ENCODE measurements at regions not wholly inside any gene's neighbourhood (a gene's known extent, or its start where the extent isn't known, plus 50 kb on each side); places are given as distances from the start of the nearest gene placed in this dataset.
"Not testable (repeated sequence)": the region's sequence is repeated elsewhere in the genome, so short reads cannot be mapped to it uniquely, and the experiment has no call there.

DNA sequence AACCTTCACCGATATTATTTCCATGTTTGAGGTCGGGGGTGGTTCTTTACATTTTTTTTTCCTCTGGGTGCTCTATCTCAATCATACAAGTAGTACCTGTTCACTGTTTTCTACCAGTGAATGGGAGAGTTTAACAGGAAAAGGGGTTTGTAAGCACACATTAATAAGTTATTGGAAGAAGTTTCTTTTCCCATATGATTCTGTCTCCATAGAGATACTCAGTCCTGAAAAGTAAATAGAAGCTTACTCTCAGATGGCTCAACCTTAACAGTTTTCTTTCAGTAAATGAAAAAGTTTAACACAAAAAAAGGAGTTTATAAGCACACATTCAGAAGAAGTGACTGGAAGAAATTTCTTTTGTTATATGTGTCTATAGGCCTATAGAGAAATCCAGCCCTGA lies 995.6 kb upstream of the SLC39A10 start:
- DNase-seq (no peak), ATAC-seq (ENCODE audit: low read depth) (no peak)
- Mint-ChIP-seq H3K4me1 (no peaks in the 10 kb centered on the region), H3K27ac (no peak overlapping the region), H3K9me3 (no peaks in the 10 kb centered on the region), H3K36me3 (ENCODE audit: low read depth) (no peaks in the 10 kb centered on the region), H3K4me3 (no peak overlapping the region), H3K27me3 (no peaks in the 10 kb centered on the region)
- ChIA-PET CTCF (no interaction called here), POLR2A (no interaction called here)
- intact Hi-C loops (cut with micrococcal nuclease) = no loop called here
- TF ChIP-seq, protein P1, sequence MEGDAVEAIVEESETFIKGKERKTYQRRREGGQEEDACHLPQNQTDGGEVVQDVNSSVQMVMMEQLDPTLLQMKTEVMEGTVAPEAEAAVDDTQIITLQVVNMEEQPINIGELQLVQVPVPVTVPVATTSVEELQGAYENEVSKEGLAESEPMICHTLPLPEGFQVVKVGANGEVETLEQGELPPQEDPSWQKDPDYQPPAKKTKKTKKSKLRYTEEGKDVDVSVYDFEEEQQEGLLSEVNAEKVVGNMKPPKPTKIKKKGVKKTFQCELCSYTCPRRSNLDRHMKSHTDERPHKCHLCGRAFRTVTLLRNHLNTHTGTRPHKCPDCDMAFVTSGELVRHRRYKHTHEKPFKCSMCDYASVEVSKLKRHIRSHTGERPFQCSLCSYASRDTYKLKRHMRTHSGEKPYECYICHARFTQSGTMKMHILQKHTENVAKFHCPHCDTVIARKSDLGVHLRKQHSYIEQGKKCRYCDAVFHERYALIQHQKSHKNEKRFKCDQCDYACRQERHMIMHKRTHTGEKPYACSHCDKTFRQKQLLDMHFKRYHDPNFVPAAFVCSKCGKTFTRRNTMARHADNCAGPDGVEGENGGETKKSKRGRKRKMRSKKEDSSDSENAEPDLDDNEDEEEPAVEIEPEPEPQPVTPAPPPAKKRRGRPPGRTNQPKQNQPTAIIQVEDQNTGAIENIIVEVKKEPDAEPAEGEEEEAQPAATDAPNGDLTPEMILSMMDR (IDR thresholded peaks at IDR 0.05) = no peak

DNA sequence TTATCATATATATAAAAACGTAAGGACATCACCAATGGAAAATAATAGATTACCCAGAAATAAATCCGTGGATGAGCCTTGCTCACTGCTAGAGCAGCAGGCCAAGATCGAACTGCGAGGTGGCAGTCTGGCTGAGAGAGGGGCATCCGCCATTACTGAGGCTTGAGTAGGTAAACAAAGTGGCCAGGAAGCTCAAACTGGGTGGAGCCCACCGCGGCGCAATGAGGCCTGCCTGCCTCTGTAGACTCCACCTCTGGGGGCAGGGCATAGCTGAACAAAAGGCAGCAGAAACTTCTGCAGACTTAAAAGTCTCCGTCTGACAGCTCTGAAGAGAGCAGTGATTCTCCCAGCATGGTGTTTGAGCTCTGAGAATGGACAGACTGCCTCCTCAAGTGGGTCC lies 1018.0 kb upstream of the SLC39A10 start:
- not testable (repeated sequence) for ATAC-seq (ENCODE audit: low read depth)

GRCh38 chr2:194621945-194622344 lies 1035.1 kb upstream of the SLC39A10 start:
- H3K9me3 Mint-ChIP-seq = peaks cover 2% of the 10 kb centered on the region
- ChIA-PET CTCF (no interaction called here), POLR2A (no interaction called here)
- H3K27me3 Mint-ChIP-seq = no peaks in the 10 kb centered on the region
- ATAC-seq (ENCODE audit: low read depth) (no peak), DNase-seq (no peak)
- H3K4me3 Mint-ChIP-seq = no peak overlapping the region
- TF ChIP-seq, protein P1 (IDR thresholded peaks at IDR 0.05) = no peak
- H3K27ac Mint-ChIP-seq = no peak overlapping the region
- intact Hi-C loops (cut with micrococcal nuclease) = no loop called here
- no peaks in the 10 kb centered on the region for H3K36me3 Mint-ChIP-seq (ENCODE audit: low read depth)
- H3K4me1 Mint-ChIP-seq = no peaks in the 10 kb centered on the region

More for the DNA sequence above, 1018.0 kb upstream of the SLC39A10 start:
- H3K27ac Mint-ChIP-seq; H3K27me3 Mint-ChIP-seq; H3K4me3 Mint-ChIP-seq; intact Hi-C loops (cut with micrococcal nuclease); DNase-seq; H3K36me3 Mint-ChIP-seq (ENCODE audit: low read depth); POLR2A ChIA-PET; CTCF ChIA-PET; H3K4me1 Mint-ChIP-seq: not testable (repeated sequence)
- H3K9me3 Mint-ChIP-seq = peaks cover 10% of the 10 kb centered on the region

- no peaks in the 10 kb centered on the region for H3K4me1 Mint-ChIP-seq
- intact Hi-C loops (cut with micrococcal nuclease) = no loop called here
- ATAC-seq (ENCODE audit: low read depth) (no peak), DNase-seq (no peak)
- H3K27me3 Mint-ChIP-seq = no peaks in the 10 kb centered on the region
- CTCF ChIA-PET = no interaction called here
- no peaks in the 10 kb centered on the region for H3K36me3 Mint-ChIP-seq (ENCODE audit: low read depth)
- TF ChIP-seq, protein P1 (IDR thresholded peaks at IDR 0.05) = no peak
- POLR2A ChIA-PET = no interaction called here
- peaks cover 2% of the 10 kb centered on the region for H3K9me3 Mint-ChIP-seq
- H3K27ac Mint-ChIP-seq = no peak overlapping the region
- no peak overlapping the region for H3K4me3 Mint-ChIP-seq
Measured at GRCh38 chr2:194619366-194619765, 1037.7 kb upstream of the SLC39A10 start.

- intact Hi-C loops (cut with micrococcal nuclease) = no loop called here
- Mint-ChIP-seq H3K4me1 (no peaks in the 10 kb centered on the region), H3K4me3 (no peak overlapping the region), H3K36me3 (ENCODE audit: low read depth) (no peaks in the 10 kb centered on the region), H3K27me3 (no peaks in the 10 kb centered on the region), H3K27ac (no peak overlapping the region), H3K9me3 (no peaks in the 10 kb centered on the region)
- ChIA-PET POLR2A (no interaction called here), CTCF (no interaction called here)
- ATAC-seq (ENCODE audit: low read depth) (no peak), DNase-seq (no peak)
- TF ChIP-seq, protein P1 (IDR thresholded peaks at IDR 0.05) = no peak
Measured at GRCh38 chr2:194618432-194618831, 1038.6 kb upstream of the SLC39A10 start.

DNA sequence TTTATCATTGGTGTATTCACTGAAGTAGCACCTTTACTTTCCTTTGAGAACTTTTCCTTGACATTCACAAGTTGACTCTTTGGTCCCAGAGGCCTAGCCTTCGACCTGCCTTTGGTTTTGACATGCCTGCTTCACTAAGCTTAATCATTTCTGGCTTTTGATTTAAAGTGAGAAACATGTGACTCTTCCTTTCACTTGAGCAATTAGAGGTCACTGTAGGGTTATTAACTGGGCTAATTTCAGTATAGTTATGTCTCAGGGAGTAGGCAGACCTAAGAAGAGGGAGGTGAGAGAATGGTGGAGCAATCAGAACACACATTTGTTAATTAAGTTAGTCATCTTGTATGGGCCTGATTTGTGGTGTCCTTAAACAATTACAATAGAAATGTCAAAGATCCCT lies 1040.7 kb upstream of the SLC39A10 start:
- Mint-ChIP-seq H3K4me1 (no peaks in the 10 kb centered on the region), H3K9me3 (peaks cover 3% of the 10 kb centered on the region), H3K36me3 (ENCODE audit: low read depth) (no peaks in the 10 kb centered on the region), H3K27ac (no peak overlapping the region), H3K27me3 (no peaks in the 10 kb centered on the region), H3K4me3 (no peak overlapping the region)
- ATAC-seq (ENCODE audit: low read depth) = no peak
- CTCF ChIA-PET = no interaction called here
- intact Hi-C loops (cut with micrococcal nuclease) = no loop called here
- no peak for DNase-seq
- POLR2A ChIA-PET = no interaction called here
- TF ChIP-seq, protein P1 (IDR thresholded peaks at IDR 0.05) = no peak
